ENCODE measurements at regions not wholly inside any gene's neighbourhood (a gene's known extent, or its start where the extent isn't known, plus 50 kb on each side); places are given as distances from the start of the nearest gene placed in this dataset.
"Not testable (repeated sequence)": the region's sequence is repeated elsewhere in the genome, so short reads cannot be mapped to it uniquely, and the experiment has no call there.

GRCh38 chr10:55641601-55642000 lies 719.5 kb downstream of the ZWINT start:
- Mint-ChIP-seq H3K4me3 (no peak overlapping the region), H3K27ac (no peak overlapping the region), H3K27me3 (ENCODE audit: low read depth) (no peaks in the 10 kb centered on the region), H3K36me3 (ENCODE audit: low read depth) (no peaks in the 10 kb centered on the region), H3K4me1 (ENCODE audit: low read depth) (no peaks in the 10 kb centered on the region), H3K9me3 (peaks cover 6% of the 10 kb centered on the region)
- DNase-seq: no peak
- intact Hi-C loops (cut with micrococcal nuclease): no loop called here
- CTCF ChIA-PET: no interaction called here

- Mint-ChIP-seq H3K9me3 (peaks cover 3% of the 10 kb centered on the region), H3K27me3 (ENCODE audit: low read depth) (peaks cover 32% of the 10 kb centered on the region), H3K4me3 (no peak overlapping the region), H3K27ac (no peak overlapping the region), H3K4me1 (ENCODE audit: low read depth) (peaks cover 2% of the 10 kb centered on the region), H3K36me3 (ENCODE audit: low read depth) (peaks cover 2% of the 10 kb centered on the region)
- intact Hi-C loops (cut with micrococcal nuclease): no loop called here
- CTCF ChIA-PET: no interaction called here
- peak; percentile 7 for DNase-seq
Measured at GRCh38 chr10:55631071-55631654, 729.9 kb downstream of the ZWINT start.

GRCh38 chr10:55630491-55631056 lies 730.5 kb downstream of the ZWINT start:
- peaks cover 3% of the 10 kb centered on the region for H3K9me3 Mint-ChIP-seq
- CTCF ChIA-PET: no interaction called here
- H3K4me3 Mint-ChIP-seq: no peak overlapping the region
- H3K4me1 Mint-ChIP-seq (ENCODE audit: low read depth): peaks cover 2% of the 10 kb centered on the region
- no peak overlapping the region for H3K27ac Mint-ChIP-seq
- peaks cover 2% of the 10 kb centered on the region for H3K36me3 Mint-ChIP-seq (ENCODE audit: low read depth)
- DNase-seq: no peak
- intact Hi-C loops (cut with micrococcal nuclease): no loop called here
- H3K27me3 Mint-ChIP-seq (ENCODE audit: low read depth): peaks cover 32% of the 10 kb centered on the region

DNA sequence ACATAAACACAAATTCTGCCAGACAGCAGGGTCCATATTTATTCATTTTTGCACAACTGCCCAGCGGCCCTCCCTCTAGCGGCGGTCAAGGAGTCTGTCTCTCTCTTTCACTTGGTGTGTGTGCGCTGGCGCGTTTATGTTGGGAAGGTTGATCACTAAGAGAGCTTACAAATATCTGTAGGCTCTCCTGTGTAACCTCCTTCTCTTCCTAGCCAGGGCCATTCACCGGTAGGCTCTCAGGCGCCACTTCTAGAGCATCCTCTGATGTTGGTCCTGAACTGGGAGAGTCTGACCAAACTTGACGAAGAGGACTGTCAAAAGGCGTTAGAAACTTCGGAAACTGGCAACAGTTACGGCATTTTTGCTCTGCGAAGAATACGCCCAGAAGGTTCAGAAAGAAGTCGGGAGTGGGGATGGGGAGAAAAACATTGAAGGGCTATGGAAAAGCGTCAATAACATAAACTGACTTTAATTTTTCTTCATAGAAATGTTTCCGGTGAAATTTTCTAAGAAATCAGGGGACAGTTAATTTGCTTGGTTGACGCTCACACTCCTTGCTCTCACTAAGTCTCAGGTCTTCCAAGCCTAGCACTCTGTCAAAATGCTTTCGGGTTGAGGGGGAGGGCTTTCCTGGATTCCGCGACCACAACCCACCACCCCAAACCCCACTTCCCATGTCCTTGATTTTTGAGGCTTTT lies 731.1 kb downstream of the ZWINT start:
- no peak for DNase-seq
- H3K4me3 Mint-ChIP-seq: no peak overlapping the region
- peaks cover 32% of the 10 kb centered on the region for H3K27me3 Mint-ChIP-seq (ENCODE audit: low read depth)
- peaks cover 3% of the 10 kb centered on the region for H3K9me3 Mint-ChIP-seq
- H3K4me1 Mint-ChIP-seq (ENCODE audit: low read depth): peaks cover 2% of the 10 kb centered on the region
- CTCF ChIA-PET: no interaction called here
- peaks cover 2% of the 10 kb centered on the region for H3K36me3 Mint-ChIP-seq (ENCODE audit: low read depth)
- intact Hi-C loops (cut with micrococcal nuclease): no loop called here
- no peak overlapping the region for H3K27ac Mint-ChIP-seq

DNA sequence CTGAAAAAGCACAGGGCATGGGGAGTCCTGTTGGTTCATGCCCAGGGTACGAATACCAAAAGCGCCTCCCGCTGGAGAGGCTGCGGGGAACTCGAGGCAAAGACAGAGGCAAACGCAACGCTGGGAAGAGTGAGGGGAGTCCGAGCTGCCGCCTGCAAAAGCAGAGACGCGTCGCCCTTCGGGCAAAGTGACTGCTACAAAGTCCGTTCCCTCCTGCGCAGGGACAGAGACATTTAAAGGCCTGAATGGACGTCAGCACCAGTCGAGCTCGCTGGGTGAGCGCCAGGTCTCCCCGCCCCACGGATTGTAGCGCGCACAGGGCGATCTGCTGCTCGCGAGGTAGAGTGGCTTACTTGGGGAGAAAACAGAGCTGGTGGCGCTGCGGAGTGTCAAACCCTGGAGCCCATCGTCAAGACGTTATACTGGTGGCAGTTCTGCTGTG lies 732.8 kb downstream of the ZWINT start:
- Mint-ChIP-seq H3K27ac (no peak overlapping the region), H3K36me3 (ENCODE audit: low read depth) (peaks cover 2% of the 10 kb centered on the region), H3K4me3 (no peak overlapping the region), H3K27me3 (ENCODE audit: low read depth) (peaks cover 32% of the 10 kb centered on the region), H3K9me3 (peaks cover 3% of the 10 kb centered on the region), H3K4me1 (ENCODE audit: low read depth) (peaks cover 2% of the 10 kb centered on the region)
- no peak for DNase-seq
- CTCF ChIA-PET: no interaction called here
- intact Hi-C loops (cut with micrococcal nuclease): no loop called here

- H3K4me1 Mint-ChIP-seq (ENCODE audit: low read depth): peaks cover 2% of the 10 kb centered on the region
- peaks cover 2% of the 10 kb centered on the region for H3K36me3 Mint-ChIP-seq (ENCODE audit: low read depth)
- no peak for DNase-seq
- intact Hi-C loops (cut with micrococcal nuclease): no loop called here
- no peak overlapping the region for H3K27ac Mint-ChIP-seq
- H3K9me3 Mint-ChIP-seq: peaks cover 3% of the 10 kb centered on the region
- CTCF ChIA-PET: no interaction called here
- H3K4me3 Mint-ChIP-seq: no peak overlapping the region
- H3K27me3 Mint-ChIP-seq (ENCODE audit: low read depth): peaks cover 30% of the 10 kb centered on the region
Measured at GRCh38 chr10:55627501-55628051, 733.5 kb downstream of the ZWINT start.

GRCh38 chr10:55601690-55602478 lies 759.2 kb downstream of the ZWINT start:
- CTCF ChIA-PET; intact Hi-C loops (cut with micrococcal nuclease); H3K4me3 Mint-ChIP-seq; H3K4me1 Mint-ChIP-seq (ENCODE audit: low read depth); DNase-seq; H3K27ac Mint-ChIP-seq; H3K36me3 Mint-ChIP-seq (ENCODE audit: low read depth); H3K9me3 Mint-ChIP-seq; H3K27me3 Mint-ChIP-seq (ENCODE audit: low read depth): not testable (repeated sequence)

DNA sequence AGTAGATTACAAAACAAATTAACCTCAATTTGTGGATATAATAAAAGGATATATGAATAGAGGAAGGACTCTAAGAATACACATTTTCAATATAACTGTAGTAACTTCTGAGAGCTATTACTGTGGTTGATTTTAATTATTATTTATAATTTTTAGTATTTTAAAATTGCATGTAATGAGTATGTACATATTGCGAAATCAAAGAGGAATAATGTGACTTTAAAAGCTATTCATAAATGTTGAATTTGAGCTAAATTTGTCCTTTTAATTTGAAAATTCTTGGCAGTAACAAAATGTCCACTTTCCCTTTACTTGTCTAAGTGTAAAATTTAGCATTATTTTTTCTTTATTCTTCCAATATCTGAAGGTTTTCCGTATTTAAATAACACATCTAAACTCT lies 750.6 kb upstream of the PCDH15 start:
- intact Hi-C loops (cut with micrococcal nuclease): no loop called here
- Mint-ChIP-seq H3K36me3 (ENCODE audit: low read depth) (no peaks in the 10 kb centered on the region), H3K9me3 (peaks cover 9% of the 10 kb centered on the region), H3K27me3 (ENCODE audit: low read depth) (no peaks in the 10 kb centered on the region), H3K4me3 (no peak overlapping the region), H3K27ac (no peak overlapping the region), H3K4me1 (ENCODE audit: low read depth) (no peaks in the 10 kb centered on the region)
- DNase-seq: no peak
- CTCF ChIA-PET: no interaction called here

- no peaks in the 10 kb centered on the region for H3K4me1 Mint-ChIP-seq (ENCODE audit: low read depth)
- CTCF ChIA-PET: no interaction called here
- DNase-seq: no peak
- no peaks in the 10 kb centered on the region for H3K36me3 Mint-ChIP-seq (ENCODE audit: low read depth)
- H3K27me3 Mint-ChIP-seq (ENCODE audit: low read depth): no peaks in the 10 kb centered on the region
- no peak overlapping the region for H3K4me3 Mint-ChIP-seq
- peaks cover 9% of the 10 kb centered on the region for H3K9me3 Mint-ChIP-seq
- H3K27ac Mint-ChIP-seq: no peak overlapping the region
- intact Hi-C loops (cut with micrococcal nuclease): no loop called here
Measured at GRCh38 chr10:55550236-55550635, 749.2 kb upstream of the PCDH15 start.

DNA sequence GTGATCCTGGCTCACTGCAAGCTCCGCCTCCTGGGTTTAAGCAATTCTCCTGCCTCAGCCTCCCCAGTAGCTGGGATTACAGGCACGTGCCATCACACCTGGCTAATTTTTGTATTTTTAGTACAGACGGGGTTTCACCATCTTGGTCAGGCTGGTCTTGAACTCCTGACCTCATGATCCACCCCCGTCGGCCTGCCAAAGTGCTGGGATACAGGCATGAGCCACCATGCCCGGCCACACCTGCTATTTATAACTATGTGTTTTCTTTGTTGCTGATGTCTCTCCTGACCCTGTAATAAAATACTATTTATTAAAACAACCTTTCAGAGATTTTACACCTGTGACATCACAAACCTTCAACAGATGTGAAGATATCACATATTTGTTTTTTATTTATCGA lies 736.5 kb upstream of the PCDH15 start:
- DNase-seq; H3K27me3 Mint-ChIP-seq (ENCODE audit: low read depth); CTCF ChIA-PET; intact Hi-C loops (cut with micrococcal nuclease); H3K4me1 Mint-ChIP-seq (ENCODE audit: low read depth); H3K9me3 Mint-ChIP-seq; H3K4me3 Mint-ChIP-seq; H3K36me3 Mint-ChIP-seq (ENCODE audit: low read depth); H3K27ac Mint-ChIP-seq: not testable (repeated sequence)

DNA sequence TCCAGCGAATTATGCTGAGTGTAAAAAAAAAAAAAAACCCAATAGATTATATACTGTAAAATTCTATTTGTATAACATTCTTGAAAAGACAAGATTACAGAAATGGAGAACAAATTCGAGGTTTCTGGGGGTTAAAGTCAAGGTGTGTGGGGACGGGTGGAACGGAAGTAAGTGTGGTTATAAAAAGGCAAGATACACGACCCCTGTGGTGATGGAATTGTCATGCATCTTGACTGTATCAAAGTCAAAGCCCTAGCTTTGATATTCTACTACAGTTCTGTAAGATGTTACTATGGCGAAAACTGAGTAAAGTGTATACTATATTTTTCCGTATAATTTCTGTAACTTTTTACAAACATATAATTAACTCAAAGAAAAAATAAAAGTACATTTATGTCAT lies 718.2 kb upstream of the PCDH15 start:
- Mint-ChIP-seq H3K4me1 (ENCODE audit: low read depth) (no peaks in the 10 kb centered on the region), H3K4me3 (no peak overlapping the region), H3K9me3 (peaks cover 5% of the 10 kb centered on the region), H3K27me3 (ENCODE audit: low read depth) (no peaks in the 10 kb centered on the region), H3K27ac (no peak overlapping the region), H3K36me3 (ENCODE audit: low read depth) (no peaks in the 10 kb centered on the region)
- intact Hi-C loops (cut with micrococcal nuclease): no loop called here
- CTCF ChIA-PET: no interaction called here
- no peak for DNase-seq

- H3K27me3 Mint-ChIP-seq (ENCODE audit: low read depth); intact Hi-C loops (cut with micrococcal nuclease); H3K27ac Mint-ChIP-seq; H3K9me3 Mint-ChIP-seq; H3K4me1 Mint-ChIP-seq (ENCODE audit: low read depth); H3K4me3 Mint-ChIP-seq; DNase-seq; H3K36me3 Mint-ChIP-seq (ENCODE audit: low read depth); CTCF ChIA-PET: not testable (repeated sequence)
Measured at GRCh38 chr10:55518416-55518815, 717.4 kb upstream of the PCDH15 start.

Measured in activated naive CD4-positive, alpha-beta T cell treated with anti-CD3 and anti-CD28 coated beads for 36 hours (primary cell).